SU-DHL-6 (cell line): ENCODE measurements at regions not wholly inside any gene's neighbourhood (a gene's known extent, or its start where the extent isn't known, plus 50 kb on each side); places are given as distances from the start of the nearest gene placed in this dataset.

Experiments
- H2AFZ ChIP-seq: fragments of 200-600 bp; sonication (generic); 2 replicates; pipeline ENCODE4 v1.6.1; 2014; ENCODE audit warnings: low read depth, mild to moderate bottlenecking, moderate library complexity, mixed read lengths, antibody characterized with exemption, low read length; ENCODE audit not compliant: severe bottlenecking
- H3F3A ChIP-seq: fragments of 200-600 bp; shearing (Covaris generic); 2 replicates; pipeline ENCODE4 v1.6.0; 2016; ENCODE audit warnings: antibody characterized with exemption, mild to moderate bottlenecking; ENCODE audit not compliant: insufficient read depth
- H3K27ac ChIP-seq: fragments of 200-600 bp; sonication (generic); 2 replicates; pipeline ENCODE4 v1.5.1; 2016; ENCODE audit warnings: low read depth, mild to moderate bottlenecking, low read length, moderate library complexity, mixed read lengths
- H3K27me3 ChIP-seq: fragments of 200-600 bp; sonication (generic), shearing (Covaris generic); 2 replicates; pipeline ENCODE4 v1.6.0; 2014; ENCODE audit warnings: mild to moderate bottlenecking, low read length
- H3K36me3 ChIP-seq: fragments of 200-600 bp; sonication (generic); 2 replicates; pipeline ENCODE4 v1.6.1; 2014; ENCODE audit warnings: mild to moderate bottlenecking, low read length, mixed read lengths
- H3K4me2 ChIP-seq: fragments of 300-600, 200-600 bp; shearing (Covaris generic), sonication (generic); 2 replicates; pipeline ENCODE4 v1.6.0; 2014; ENCODE audit warnings: low read length, low read depth, mild to moderate bottlenecking; ENCODE audit not compliant: poor library complexity, severe bottlenecking
- H3K4me3 ChIP-seq: fragments of 200-600 bp; sonication (generic); 2 replicates; pipeline ENCODE4 v1.5.1; 2014; ENCODE audit warnings: antibody characterized with exemption, low read length, mild to moderate bottlenecking, mixed read lengths; ENCODE audit not compliant: insufficient read depth, poor library complexity, severe bottlenecking
- H3K79me2 ChIP-seq: fragments of 200-600 bp; sonication (generic); 2 replicates; pipeline ENCODE4 v1.6.1; 2014; ENCODE audit warnings: mild to moderate bottlenecking, low read length, moderate library complexity; ENCODE audit not compliant: insufficient read depth
- H3K9ac ChIP-seq: fragments of 200-600 bp; sonication (generic); 2 replicates; pipeline ENCODE4 v1.7.0; 2014; ENCODE audit warnings: mild to moderate bottlenecking, low read length
- H3K9me2 ChIP-seq: fragments of 200-600 bp; sonication (generic); replicated peaks from 2 replicates; pipeline ENCODE4 v1.6.1; 2014; ENCODE audit warnings: low read length; ENCODE audit not compliant: insufficient read depth
- H3K9me3 ChIP-seq: fragments of 200-600 bp; sonication (generic); 2 replicates; pipeline ENCODE4 v1.6.1; 2014; ENCODE audit warnings: low read length, mixed read lengths; ENCODE audit not compliant: insufficient read depth
- H4K20me1 ChIP-seq: fragments of 200-600 bp; sonication (generic); 2 replicates; pipeline ENCODE4 v1.6.1; 2014; ENCODE audit warnings: low read depth, mild to moderate bottlenecking, antibody characterized with exemption, low read length, moderate library complexity, mixed read lengths
- CTCF ChIP-seq: fragments of 200-600 bp; sonication (generic); IDR thresholded peaks from one replicate; pipeline ENCODE4 v1.5.1; 2017; ENCODE audit warnings: antibody characterized with exemption, mild to moderate bottlenecking, low read length, moderate library complexity; ENCODE audit not compliant: insufficient read depth, poor library complexity, severe bottlenecking
- EZH2phosphoT487 ChIP-seq: fragments of 200-600 bp; sonication (generic), shearing (Covaris generic); conservative IDR thresholded peaks from 2 replicates; pipeline ENCODE4 v1.6.1; 2018; ENCODE audit warnings: mild to moderate bottlenecking, antibody characterized with exemption, low read length, moderate library complexity, mixed read lengths

GRCh38 chr3:19065027-19065426 lies 83.3 kb upstream of the KCNH8 start:
- Histone ChIP-seq H3K36me3 (no peaks in the 10 kb centered on the region), H3K27ac (no peak overlapping the region), H3K9me2 (no peaks in the 10 kb centered on the region), H3K4me2 (no peak overlapping the region), H3K27me3 (no peaks in the 10 kb centered on the region), H3K4me3 (no peak overlapping the region), H3K9ac (no peak overlapping the region), H4K20me1 (no peaks in the 10 kb centered on the region), H3K79me2 (no peaks in the 10 kb centered on the region), H2AFZ (no peak overlapping the region), H3K9me3 (no peaks in the 10 kb centered on the region), H3F3A (no peaks in the 10 kb centered on the region)
- TF ChIP-seq EZH2phosphoT487 (no peak), CTCF (peak; percentile 35)

GRCh38 chr3:19063936-19064335 lies 84.4 kb upstream of the KCNH8 start:
- Histone ChIP-seq H4K20me1 (no peaks in the 10 kb centered on the region), H3K36me3 (no peaks in the 10 kb centered on the region), H3K4me3 (no peak overlapping the region), H2AFZ (no peak overlapping the region), H3K79me2 (no peaks in the 10 kb centered on the region), H3K27me3 (no peaks in the 10 kb centered on the region), H3F3A (no peaks in the 10 kb centered on the region), H3K9me3 (no peaks in the 10 kb centered on the region), H3K9ac (no peak overlapping the region), H3K9me2 (no peaks in the 10 kb centered on the region), H3K4me2 (no peak overlapping the region), H3K27ac (no peak overlapping the region)
- TF ChIP-seq CTCF (no peak), EZH2phosphoT487 (no peak)

GRCh38 chr3:19060404-19060803 lies 87.9 kb upstream of the KCNH8 start:
- H3K36me3 ChIP-seq = no peaks in the 10 kb centered on the region
- H3K27ac ChIP-seq = no peak overlapping the region
- no peaks in the 10 kb centered on the region for H3K9me3 ChIP-seq
- no peaks in the 10 kb centered on the region for H3K27me3 ChIP-seq
- H3K9me2 ChIP-seq = no peaks in the 10 kb centered on the region
- H3K4me3 ChIP-seq = no peak overlapping the region
- H3K79me2 ChIP-seq = no peaks in the 10 kb centered on the region
- no peak for TF ChIP-seq EZH2phosphoT487
- TF ChIP-seq CTCF = no peak
- H3F3A ChIP-seq = no peaks in the 10 kb centered on the region
- H3K9ac ChIP-seq = no peak overlapping the region
- H3K4me2 ChIP-seq = no peak overlapping the region
- no peak overlapping the region for H2AFZ ChIP-seq
- H4K20me1 ChIP-seq = no peaks in the 10 kb centered on the region
